ENCODE measurements at regions not wholly inside any gene's neighbourhood (a gene's known extent, or its start where the extent isn't known, plus 50 kb on each side); places are given as distances from the start of the nearest gene placed in this dataset.

DNA sequence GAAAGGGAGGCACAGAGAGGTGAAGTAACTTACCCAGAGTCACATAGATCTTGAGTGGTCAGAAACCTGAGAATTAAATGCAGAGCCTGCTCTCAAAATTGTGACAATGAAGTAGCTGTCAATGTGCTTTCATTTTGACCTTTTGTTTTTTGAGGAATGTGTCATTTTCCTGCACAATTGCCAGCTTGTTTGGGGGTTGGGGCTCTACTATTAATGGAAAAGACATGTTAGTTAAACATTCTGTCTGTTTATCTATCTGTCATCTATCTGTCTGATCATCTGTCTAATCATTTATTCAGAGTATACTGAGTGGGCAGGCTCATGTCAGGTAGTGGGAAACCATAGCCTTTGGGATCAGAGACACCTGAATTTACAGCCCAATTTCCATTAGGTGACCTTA is 428.4 kb downstream of the TSN start:
- DNase-seq, result no peak

DNA sequence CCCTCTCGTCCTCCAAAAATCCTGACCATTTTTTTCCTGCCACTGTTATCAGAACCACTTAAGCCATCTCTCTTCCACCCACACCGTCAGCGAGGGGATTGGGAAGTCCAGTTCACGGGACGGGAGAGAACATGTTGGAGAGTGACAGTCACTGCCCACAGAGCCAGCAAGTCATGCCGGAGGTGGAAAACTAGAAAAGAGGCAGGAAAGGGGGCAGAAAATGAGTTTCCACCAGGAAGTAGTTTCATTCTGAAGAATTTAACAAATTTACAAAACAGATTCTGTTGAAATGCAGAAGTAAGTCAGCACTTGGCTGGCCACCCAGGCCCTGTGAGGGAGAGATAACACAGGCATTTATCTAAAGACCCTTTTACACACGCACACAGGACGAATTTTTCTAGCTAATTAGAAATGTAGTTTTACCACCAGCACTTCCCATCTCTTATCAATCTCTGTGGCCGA is 431.3 kb downstream of the TSN start:
- no peak for DNase-seq

DNA sequence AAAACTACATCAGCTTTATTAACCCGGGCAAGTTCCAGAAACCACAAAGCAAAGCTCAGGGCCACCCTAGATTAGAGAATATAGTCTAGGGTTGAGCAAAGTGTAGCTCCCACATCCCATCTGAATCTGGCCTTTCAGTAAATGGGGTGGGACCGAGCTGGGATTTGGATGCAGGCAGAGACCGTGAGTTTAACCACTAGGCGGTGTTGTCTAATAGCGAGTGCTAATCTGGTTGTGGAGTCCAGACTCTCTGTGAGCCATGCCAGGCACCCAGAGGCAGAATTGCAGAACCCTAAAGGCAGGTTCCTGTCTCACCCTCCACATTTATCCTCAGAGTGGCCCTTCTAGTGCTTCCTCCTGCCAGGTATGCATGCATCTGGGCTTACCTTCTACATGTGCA is 435.9 kb downstream of the TSN start:
- no peak for DNase-seq

DNA sequence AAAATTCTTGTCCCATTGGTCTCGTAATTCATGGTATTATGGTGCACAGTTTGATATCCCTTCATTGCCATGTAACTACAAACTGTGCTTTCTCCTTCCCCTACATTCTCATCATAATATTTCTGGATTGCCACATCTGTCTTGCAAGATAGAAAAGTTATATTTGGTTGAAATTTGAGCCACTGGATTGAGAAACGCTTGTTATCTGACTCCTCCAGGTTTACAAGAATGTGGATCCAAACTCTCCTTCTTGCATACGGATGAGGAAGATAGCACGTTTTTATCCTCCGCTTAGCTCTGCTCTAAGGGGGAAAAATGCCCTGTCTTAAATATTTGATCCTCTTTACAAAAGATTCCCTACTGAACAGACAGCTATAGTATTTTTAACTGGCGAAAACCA is 438.2 kb downstream of the TSN start:
- no peak for DNase-seq

DNA sequence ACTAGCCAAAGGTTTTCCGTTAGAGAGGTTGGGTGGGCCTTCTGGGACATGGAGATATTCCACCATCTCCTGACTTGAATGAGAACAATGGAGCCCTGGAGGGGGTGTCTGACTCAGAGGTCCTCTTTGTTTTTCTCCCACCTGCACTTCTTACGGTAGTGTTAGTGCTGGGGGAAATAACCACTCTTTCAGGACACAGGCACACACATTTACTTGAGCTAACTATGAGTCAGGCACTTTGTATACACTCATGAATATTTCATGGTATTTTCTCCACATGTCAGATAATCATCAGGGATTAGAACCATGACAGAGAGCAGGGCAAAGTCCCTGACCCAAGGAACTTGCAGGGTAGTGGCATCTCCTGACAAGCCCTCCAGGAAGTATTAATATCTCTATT is 439.1 kb downstream of the TSN start:
- DNase-seq, result no peak

DNA sequence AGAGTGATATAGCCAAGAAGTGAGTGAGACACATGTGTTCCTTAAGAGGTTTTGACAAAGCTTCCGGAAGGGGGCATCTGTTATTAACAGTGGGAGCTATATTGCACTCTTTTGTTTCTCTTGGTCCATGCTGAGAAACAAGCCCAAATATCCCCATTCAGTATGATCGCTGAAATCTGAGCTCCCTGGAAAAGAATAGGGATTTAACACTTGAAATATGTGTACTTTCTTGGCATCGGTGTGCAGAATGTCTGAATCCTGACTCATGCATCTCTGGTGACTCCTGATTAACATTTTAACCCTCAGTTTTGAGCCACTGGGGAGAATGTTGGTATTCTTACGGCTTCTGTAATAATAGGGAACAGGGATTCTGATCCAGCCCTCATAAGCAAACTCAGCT is 448.1 kb downstream of the TSN start:
- no peak for DNase-seq

DNA sequence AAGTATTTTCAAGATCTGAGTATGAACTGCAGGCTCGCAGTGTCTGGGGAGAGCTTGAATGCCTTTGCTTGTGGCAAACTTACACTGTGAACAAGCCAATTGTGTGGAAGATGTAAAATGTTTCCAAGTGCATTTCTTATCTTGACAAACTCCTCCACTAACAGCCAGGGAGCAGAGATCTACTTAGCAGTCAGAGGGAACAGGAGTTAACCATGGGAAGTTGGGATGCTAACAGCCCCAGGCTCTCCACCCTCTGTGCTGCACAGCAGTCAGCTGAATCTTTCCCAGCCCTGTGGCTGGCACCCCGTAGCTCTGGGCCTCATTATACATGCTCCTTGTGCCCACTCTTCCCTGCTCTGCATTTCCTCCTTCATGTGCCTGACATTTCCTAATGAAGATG is 450.2 kb downstream of the TSN start:
- no peak for DNase-seq

DNA sequence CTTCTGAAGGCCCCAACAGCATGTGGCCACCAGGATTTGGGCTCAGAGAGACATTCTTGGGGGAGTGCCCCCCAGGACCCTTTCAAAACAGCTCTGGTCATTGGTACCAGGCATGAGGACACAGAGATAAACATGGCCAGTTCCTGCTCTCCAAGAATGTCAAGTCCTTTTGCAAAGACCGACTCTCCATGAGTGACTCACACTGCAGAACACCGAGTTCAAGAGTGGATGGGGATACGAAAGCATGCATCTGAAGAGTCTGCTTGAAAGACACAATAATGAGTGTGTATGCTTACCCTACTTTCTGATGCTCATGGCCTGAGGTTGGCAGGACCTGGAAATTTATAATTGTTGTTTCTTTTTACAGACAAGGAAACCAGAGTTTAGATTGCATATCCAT is 450.6 kb downstream of the TSN start:
- DNase-seq, result no peak

DNA sequence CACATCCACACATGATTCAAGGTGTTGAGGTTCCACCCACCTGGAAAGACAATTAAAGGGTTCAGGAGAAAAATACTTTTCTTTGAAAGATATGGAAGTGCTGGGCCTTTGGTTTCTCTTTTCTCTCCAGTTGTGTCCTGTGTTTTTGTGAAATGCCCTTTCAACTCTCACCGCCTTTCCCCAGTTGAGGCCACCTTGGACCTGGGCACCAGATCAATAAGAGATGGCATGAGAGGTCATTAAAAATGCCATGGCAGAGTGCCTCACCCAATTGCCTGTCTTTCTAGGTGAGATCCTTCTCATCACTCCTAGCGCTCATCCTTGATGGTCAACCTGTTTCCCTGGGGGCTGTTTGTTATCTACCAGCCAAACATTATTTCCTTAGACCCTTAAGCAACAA is 453.9 kb downstream of the TSN start:
- no peak for DNase-seq

DNA sequence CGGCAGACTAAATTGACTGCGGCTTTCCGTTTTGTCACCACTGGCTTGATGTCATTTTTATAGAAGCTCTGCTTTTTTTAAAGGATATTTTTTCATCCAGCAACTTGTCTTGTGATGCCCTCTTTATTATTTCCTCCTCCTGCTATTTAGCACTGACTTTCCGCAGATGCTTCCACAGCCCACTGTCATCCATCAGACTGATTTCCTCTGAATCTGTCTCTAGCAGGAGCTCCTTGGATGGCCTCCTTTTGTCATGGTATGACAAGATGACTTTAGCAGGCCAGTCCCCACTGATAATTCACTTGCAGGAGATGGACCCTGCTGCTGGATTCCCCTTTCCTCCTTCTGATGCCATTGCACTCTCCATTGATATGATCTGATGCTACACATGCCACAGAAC is 454.6 kb downstream of the TSN start:
- no peak for DNase-seq

DNA sequence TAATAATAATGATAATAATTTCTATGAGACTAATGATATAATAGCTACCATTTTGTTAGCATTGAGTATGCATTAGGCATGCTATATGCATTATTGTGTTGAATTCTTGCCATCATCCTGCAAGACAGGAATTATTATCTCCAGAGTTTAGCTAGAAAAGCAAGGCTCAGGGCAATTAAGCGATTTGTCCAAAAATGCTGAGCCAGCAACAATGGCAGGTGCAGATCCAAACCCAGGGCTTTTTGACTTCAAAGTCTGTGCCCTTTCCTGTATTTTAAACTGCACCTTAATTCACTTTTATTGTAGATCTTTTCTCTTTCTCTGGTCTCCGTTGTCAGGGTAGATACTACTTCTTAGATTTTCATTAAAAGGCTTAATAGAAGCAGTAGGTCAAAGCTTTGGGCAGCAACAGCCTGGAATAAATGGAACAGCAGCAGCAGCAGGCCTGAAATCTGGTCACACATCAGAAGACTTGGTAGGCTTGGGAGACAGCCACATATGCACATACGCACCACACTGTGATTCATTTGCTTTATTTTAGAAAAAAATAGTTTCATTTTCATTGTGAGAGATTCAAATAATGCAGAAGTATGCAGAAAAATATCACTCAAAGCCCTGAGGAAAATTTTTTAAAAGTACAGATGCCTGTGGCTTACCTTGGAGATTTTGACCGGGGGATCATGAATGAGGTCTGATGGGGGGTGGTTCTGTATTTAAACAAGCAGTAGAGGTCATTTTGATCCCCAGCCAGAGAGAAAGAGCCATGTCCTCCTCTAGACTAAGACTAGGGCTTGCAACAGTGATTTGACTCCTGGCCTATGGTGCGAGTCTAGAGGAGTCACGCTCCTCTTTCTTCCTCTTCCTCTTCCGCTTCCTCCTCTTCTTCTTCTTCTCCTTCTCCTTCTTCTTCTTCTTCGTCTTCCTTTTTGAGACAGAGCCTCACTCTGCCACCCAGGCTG is 455.7 kb downstream of the TSN start:
- no peak for DNase-seq

DNA sequence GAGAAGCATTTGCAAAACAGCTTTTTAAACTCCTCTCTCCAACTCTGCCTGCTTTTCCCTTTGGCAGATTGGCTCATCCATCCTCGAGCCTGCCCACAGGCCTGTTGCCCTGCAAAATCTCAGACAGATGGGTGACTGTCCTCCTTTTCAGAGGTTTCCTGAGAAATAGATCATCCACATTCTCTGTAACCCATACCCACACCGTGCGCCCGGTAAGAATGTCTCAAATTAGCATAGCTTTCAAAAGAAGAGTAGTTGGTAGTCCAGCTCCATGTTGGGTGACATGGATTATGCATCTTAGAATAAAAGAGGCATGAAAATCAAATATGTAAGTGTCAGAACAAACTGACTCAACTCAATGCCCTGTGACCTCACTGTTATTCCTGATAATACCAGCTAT is 457.9 kb downstream of the TSN start:
- DNase-seq, result no peak

DNA sequence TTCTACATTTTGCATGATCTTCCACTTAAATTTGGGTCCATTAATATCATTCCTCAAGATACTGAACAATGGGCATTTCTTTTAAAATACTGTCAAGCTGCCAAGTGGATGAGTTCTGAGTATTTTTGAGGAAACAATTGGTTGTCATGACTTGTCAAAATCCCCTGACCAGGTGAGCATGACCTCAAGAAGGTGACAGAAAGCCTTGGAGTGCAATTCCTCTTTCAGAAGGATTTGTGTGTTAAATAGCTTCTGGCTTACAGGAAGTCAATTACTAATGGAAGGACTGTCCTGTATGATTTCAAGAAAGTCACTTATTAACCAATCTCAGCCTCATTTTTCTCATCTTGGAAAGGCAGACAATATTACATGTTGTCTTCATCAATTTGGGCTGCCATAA is 460.6 kb downstream of the TSN start:
- DNase-seq, result no peak

DNA sequence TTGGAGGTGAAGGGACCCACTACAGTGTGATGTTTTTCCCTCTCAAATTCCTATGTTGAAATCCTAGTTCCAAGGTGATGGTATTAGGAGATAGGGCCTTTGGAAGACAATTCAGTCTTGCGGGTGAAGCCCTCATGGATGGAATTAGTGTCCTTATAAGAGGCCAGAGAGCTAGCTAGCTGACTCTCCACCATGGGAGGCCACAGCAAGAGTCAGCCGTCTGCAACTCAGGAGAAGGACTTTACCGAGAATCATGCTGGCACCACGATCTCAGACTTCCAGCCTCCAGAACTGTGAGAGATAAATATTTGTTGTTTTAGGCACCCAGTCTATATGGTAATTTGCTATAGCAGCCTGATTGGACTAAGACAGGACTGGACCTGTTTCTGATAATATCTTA is 461.4 kb downstream of the TSN start:
- no peak for DNase-seq

DNA sequence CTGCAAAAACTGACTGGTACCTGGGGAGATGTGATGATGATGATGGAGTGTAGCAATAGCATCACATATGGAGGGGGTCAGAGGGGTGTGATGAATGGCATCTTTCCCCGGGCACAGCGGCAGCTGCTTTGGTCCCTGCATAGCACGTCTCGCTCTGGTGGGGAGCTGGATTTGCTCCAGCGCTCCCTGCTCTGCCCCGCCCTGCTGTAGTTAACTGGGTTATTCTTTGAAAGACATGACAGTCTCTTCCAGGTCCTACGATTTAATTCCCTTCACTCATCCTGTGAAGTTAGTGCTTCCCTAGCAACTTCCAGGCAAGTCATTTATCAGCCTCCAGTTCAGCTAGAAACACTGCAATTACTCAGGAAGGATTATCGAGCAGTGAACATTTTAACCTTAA is 463.1 kb downstream of the TSN start:
- DNase-seq, result no peak

DNA sequence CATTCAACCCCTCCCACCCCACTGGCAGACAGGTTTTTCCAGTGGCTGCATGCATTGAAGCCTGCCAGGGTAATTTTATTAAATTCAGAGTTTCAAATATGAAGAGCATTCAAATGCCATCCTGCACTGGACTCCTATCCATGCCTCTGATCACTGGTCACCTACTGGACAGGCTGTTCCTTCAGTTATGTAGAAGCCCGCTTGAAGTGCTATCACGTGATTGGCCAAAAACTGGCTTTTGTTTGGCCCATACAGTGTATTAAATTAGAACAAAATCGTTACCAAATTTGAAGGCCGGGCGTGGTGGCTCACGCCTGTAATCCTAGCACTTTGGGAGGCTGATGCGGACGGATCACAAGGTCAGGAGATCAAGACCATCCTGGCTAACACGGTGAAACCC is 464.1 kb downstream of the TSN start:
- no peak for DNase-seq

DNA sequence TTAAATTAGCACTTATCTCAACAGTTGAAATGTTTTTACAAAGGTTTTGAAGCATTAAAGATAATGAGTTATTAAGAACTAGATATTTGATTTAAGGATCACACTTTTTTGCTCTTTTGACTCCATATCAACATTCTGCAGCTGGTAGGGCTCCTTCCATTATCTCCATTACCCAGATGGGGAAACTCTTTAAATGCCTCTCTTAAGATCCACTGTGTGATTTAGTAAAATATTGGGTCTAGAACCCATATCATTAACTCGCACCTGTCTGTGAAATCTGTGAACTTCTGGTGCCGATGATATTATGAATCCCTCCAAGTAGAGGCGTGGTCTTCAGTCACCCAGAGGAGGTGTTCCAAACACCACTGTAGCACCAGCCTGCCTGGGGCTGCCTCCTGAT is 466.2 kb downstream of the TSN start:
- DNase-seq, result no peak

DNA sequence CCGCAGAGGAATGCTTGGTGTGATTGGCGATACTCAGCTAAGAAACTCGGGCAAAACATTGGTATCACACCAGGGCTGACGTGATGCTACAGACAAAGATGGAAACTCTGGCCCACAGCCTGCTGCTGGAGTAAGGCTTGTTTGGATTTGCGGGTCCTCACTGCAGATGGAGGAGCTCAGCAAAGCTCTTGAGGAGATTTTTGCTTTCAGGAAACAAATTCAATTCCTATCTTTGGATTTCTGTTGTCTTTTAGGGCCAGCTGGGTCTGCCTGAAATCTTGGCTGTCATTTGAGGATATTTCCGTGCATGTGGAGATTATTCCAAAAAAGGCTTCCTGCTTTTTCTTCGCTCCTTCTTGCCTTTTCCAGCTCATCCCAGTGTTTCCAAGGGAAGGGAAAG is 475.8 kb downstream of the TSN start:
- DNase-seq, result no peak

DNA sequence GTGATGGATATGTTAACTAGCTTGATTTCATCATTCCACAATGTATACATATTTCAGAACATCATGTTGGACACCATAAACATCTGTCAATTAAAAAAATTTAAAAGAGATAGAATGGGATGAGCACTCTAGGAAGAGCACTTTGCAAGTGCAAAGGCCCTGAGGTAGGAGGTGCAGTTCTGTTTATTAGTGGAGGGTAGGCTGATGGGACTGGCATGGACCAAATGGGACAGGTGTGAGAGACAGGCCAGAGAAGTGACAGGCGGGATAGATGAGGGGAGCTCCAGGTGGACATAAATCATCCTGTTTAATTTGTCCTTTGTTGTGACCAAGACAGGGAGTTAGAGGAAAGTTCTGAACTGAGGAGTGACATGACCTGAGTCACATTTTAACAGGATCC is 477.9 kb downstream of the TSN start:
- DNase-seq, result no peak

DNA sequence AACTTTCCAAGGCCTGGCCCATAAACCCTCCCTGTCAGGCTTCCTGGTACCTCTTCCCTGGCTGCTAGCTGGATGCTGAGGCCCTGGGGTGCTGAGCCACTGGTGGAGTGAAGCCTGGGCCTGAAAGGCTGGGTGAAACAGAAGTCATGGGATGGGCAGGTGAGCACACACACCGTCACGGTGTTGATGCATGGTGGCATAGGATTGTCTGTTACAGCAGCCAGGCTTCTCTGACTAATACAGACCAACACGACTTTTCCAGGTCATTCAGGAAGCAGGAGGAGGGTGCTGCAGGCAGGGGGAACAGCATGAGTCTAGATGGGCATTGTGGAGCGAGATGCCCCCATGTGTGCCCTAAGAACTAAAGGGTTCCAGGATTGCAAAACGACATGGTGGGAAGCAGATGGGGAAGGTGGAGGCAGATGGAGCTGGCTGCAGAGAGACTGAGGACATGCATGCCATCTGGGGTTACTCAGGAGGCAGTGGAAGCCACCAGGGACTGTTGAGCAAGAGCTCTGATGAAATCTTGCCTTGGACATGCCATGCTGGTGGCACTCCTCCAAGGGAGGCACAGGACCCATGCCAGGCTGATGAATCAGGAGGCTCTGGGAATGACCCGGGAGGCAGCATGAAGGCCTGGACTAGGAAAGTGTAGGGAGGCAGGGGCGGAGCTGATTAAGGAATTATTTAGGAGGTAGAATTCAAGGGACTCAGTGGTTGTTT is 480.9 kb downstream of the TSN start:
- no peak for DNase-seq

DNA sequence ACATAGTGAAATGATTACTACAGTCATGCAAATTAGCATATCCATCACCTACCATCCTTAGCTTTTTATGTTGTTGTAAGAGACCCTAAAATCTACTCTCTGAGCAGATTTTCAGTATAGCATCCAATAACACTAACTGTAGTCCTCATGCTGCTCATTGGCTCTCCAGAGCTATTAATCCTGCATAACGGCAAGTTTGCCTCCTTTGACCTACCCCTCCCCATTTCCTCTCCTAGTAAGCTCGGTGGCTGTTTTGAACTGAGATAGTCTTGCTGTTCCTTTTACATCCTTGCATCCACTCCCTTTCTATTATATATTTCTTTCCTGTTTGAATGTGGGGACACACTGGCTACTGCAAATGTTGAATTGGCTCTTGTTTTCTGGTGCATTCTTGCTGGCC is 481.5 kb downstream of the TSN start:
- DNase-seq, result no peak

DNA sequence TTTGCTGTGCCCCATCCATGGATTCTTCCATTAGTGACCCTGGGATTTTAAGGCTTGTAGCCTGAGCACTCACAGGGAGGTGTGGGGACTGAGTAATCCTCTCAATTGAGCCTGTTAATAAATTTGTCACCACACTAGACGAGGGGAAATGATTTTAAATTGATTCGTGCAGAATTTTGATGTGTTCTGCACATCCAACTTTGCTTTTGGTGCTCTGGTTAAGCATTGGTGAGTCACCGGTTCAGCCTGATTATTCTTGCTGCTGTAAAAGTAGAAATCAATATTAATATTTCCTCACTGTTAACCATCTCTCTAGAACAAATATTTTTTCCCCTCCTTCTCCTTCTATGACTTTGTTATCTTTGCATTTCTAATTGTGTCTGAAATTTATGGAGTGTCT is 482.0 kb downstream of the TSN start:
- DNase-seq, result no peak

DNA sequence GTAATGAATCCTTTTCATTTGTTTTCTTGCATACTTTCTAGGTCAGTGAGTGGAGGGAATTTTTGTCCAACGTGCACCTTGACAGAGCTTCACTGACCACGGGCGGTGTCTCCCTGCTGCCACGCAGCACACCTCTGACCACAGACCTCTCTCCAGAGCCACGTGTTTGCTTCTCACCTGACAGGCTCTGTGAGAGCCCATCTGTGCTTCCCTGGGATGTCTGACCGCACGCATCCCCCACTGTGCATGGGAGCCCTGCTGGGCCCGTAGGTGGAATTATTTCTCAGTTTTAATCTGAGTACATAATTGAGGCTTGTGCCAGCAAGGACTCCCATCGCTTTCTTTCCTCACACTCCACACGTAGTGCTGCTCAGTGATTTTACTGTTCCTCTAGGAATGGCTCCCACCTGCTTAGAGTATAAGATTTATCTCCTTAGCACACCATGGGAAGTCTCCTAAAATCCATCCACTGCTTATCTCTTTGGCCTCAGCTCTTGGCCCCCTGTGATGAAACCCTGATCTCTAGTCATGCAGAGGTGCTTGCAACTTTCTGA is 482.6 kb downstream of the TSN start:
- DNase-seq, result no peak

DNA sequence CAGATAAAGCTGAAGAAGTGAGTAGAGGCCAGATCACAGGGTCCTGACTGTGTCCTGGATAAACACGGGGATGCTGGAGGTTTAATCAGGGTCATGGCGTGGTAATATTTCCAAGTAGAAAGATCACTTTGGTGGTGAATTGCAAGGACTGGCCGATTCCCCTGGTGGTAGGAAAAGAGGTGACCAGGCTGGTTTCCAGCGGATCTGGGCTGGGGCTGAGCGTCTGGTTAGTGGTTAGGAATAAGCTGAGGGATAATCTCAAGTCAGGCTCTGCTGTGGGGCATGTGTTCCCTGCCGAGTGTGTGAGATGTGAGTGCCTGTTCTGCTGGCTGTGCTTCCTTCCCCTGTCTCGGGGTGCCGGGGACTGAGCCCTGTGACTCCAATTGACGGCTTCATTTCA is 484.0 kb downstream of the TSN start:
- no peak for DNase-seq

Data from DMS79 (cell line).